Panc1 (cell line): ENCODE measurements at regions not wholly inside any gene's neighbourhood (a gene's known extent, or its start where the extent isn't known, plus 50 kb on each side); places are given as distances from the start of the nearest gene placed in this dataset.

Experiments used
- ATAC-seq: fragments of 200-7000 bp; cut with Tn5 transposase; 2 replicates; pipeline ENCODE4 v1.9.1; 2020; ENCODE audit warnings: mild to moderate bottlenecking, moderate library complexity
- BruUV-seq: library from RNA; stranded (reverse); fragments of 400-500 nt; replicated peaks from 2 replicates; lab custom pipeline; 2021; lab: Mats Ljungman, UMichigan
- CTCF ChIA-PET: fragments of 300-600 bp; sonication (Branson Sonifier 250); formaldehyde crosslinking; loops from one replicate; lab custom pipeline; 2022; ENCODE audit warnings: antibody characterized with exemption; lab: Charles Lee
- POLR2A ChIA-PET: fragments of 300-600 bp; sonication (Branson Sonifier 250); formaldehyde crosslinking; loops from one replicate; lab custom pipeline; 2022; ENCODE audit warnings: antibody characterized with exemption; lab: Charles Lee
- DNase-seq: peaks from one replicate; pipeline ENCODE4 v3.0.0-alpha.2; 2010; ENCODE audit warnings: low read depth, low spot score
- H3K27ac ChIP-seq: 2 replicates; pipeline ENCODE4 v1.5.1; 2011; ENCODE audit warnings: mild to moderate bottlenecking, low read length, inconsistent platforms
- H3K27me3 ChIP-seq: fragments of 200-500 bp; sonication (Bioruptor generic); 2 replicates; pipeline ENCODE4 v1.6.0; 2014; ENCODE audit warnings: low read length, inconsistent platforms; ENCODE audit not compliant: control insufficient read depth, insufficient read depth
- H3K36me3 ChIP-seq: fragments of 200-500 bp; sonication (Bioruptor generic); 2 replicates; pipeline ENCODE4 v1.5.1; 2014; ENCODE audit warnings: inconsistent platforms, mild to moderate bottlenecking, low read length, moderate library complexity; ENCODE audit not compliant: control insufficient read depth, insufficient read depth
- H3K4me1 ChIP-seq: 2 replicates; pipeline ENCODE4 v1.5.1; 2011; ENCODE audit warnings: inconsistent platforms, mild to moderate bottlenecking, low read length, moderate library complexity; ENCODE audit not compliant: control insufficient read depth, insufficient read depth
- H3K4me3 ChIP-seq, 2 experiments: 2 replicates each; pipeline ENCODE4 v1.5.1; 2011 to 2012; ENCODE audit warnings: low read depth in 2 of 2, low read length in 2 of 2, mild to moderate bottlenecking in 2 of 2, inconsistent platforms in 1 of 2, moderate library complexity in 1 of 2
- H3K9me3 ChIP-seq: fragments of 200-500 bp; sonication (Bioruptor generic); 2 replicates; pipeline ENCODE4 v1.5.1; 2014; ENCODE audit warnings: low read depth, mild to moderate bottlenecking, inconsistent platforms, low read length, moderate library complexity; ENCODE audit not compliant: control insufficient read depth, insufficient read depth
- CTCF ChIP-seq: fragments of 450-650 bp; IDR thresholded peaks from 2 replicates; pipeline ENCODE4 v1.5.1; 2017; ENCODE audit warnings: mild to moderate bottlenecking
- POLR2AphosphoS5 ChIP-seq: IDR thresholded peaks from 2 replicates; pipeline ENCODE4 v1.6.1; 2012; ENCODE audit warnings: mild to moderate bottlenecking, low read depth, low read length, moderate library complexity
- REST ChIP-seq, 2 experiments: IDR thresholded peaks; 2 replicates each; pipeline ENCODE4 v1.6.1; 2011 to 2012; ENCODE audit warnings: low read depth in 2 of 2, control low read depth in 1 of 2, low read length in 1 of 2, mild to moderate bottlenecking in 1 of 2, moderate library complexity in 1 of 2; ENCODE audit not compliant: insufficient read depth in 1 of 2
- SIN3A ChIP-seq: IDR thresholded peaks from 2 replicates; pipeline ENCODE4 v1.6.1; 2012; ENCODE audit warnings: low read depth, mild to moderate bottlenecking, low read length, moderate library complexity, borderline replicate concordance; ENCODE audit not compliant: insufficient read depth
- TCF7L2 ChIP-seq: IDR thresholded peaks from 2 replicates; pipeline ENCODE4 v1.6.1; 2011; ENCODE audit warnings: mild to moderate bottlenecking, low read depth, low read length, inconsistent platforms
- in situ Hi-C: cut with HindIII; loops from 2 replicates; pipeline ENCODE4 v1.10.0; 2016; ENCODE audit warnings: low sequenced_read_pairs, low pct_unique_long_range_greater_than_20kb
- intact Hi-C: fragments of 100-400 bp; cut with micrococcal nuclease; formaldehyde crosslinking; loops from one replicate; pipeline ENCODE4 v1.10.0; 2022; ENCODE audit not compliant: unreplicated experiment

- Histone ChIP-seq H3K27me3 (no peaks in the 10 kb centered on the region; the same call in 1 of the 2 replicates), H3K27ac (no peak overlapping the region), H3K4me3 (no peak overlapping the region), H3K9me3 (no peaks in the 10 kb centered on the region), H3K36me3 (no peaks in the 10 kb centered on the region), H3K4me1 (no peaks in the 10 kb centered on the region)
- ChIA-PET POLR2A (no interaction called here), CTCF (no interaction called here)
- TF ChIP-seq POLR2AphosphoS5 (no peak), SIN3A (no peak), TCF7L2 (no peak), CTCF (no peak; the same call in 1 of the 2 replicates), REST (IDR thresholded peaks at IDR 0.05; ENCODE audit: insufficient read depth in 1 of 2, low read depth in 2 of 2, low read length in 1 of 2) (no peak)
- intact Hi-C loops (no loop called here), in situ Hi-C loops (no loop called here)
- DNase-seq (no peak), ATAC-seq (no peak)
- no TSS peak for BruUV-seq
Observed at GRCh38 chr3:135762188-135762856, 203.2 kb upstream of the PPP2R3A start.

GRCh38 chr3:135766115-135766514, 199.4 kb upstream of the PPP2R3A start:
- CTCF ChIA-PET, result no interaction called here
- no peaks in the 10 kb centered on the region for H3K4me1 ChIP-seq
- intact Hi-C loops (no loop called here), in situ Hi-C loops (no loop called here)
- POLR2A ChIA-PET, result no interaction called here
- DNase-seq (no peak), ATAC-seq (no peak)
- H3K27ac ChIP-seq, result no peak overlapping the region
- no TSS peak for BruUV-seq
- H3K27me3 ChIP-seq, result no peaks in the 10 kb centered on the region; the same call in 1 of the 2 replicates
- H3K9me3 ChIP-seq, result no peaks in the 10 kb centered on the region
- no peak overlapping the region for H3K4me3 ChIP-seq
- H3K36me3 ChIP-seq, result no peaks in the 10 kb centered on the region
- TF ChIP-seq CTCF (no peak), REST (IDR thresholded peaks at IDR 0.05; ENCODE audit: insufficient read depth in 1 of 2, low read depth in 2 of 2, low read length in 1 of 2) (no peak), SIN3A (no peak), POLR2AphosphoS5 (no peak), TCF7L2 (no peak)
